ENCODE measurements at regions not wholly inside any gene's neighbourhood (a gene's known extent, or its start where the extent isn't known, plus 50 kb on each side); places are given as distances from the start of the nearest gene placed in this dataset.

- Mint-ChIP-seq H3K27me3 (ENCODE audit: insufficient read depth, unreplicated experiment) (peaks cover 74% of the 10 kb centered on the region), H3K4me3 (ENCODE audit: unreplicated experiment) (no peak overlapping the region), H3K4me1 (ENCODE audit: insufficient read depth, unreplicated experiment) (peaks cover 4% of the 10 kb centered on the region), H3K9me3 (ENCODE audit: unreplicated experiment) (peaks cover 19% of the 10 kb centered on the region), H3K27ac (ENCODE audit: low read depth, unreplicated experiment) (no peak overlapping the region), H3K36me3 (ENCODE audit: insufficient read depth, unreplicated experiment) (peaks cover 6% of the 10 kb centered on the region)
- no peak for DNase-seq (ENCODE audit: unreplicated experiment)
- POLR2A ChIA-PET: interaction anchor here (0.6 kb wide), 1 partner anchor 636 kb away, joined by 4 read pairs; no protein-coding TSS in a partner anchor
- no peak for TF ChIP-seq CTCF (IDR thresholded peaks at IDR 0.05; ENCODE audit: unreplicated experiment)
- CTCF ChIA-PET: interaction anchor here (0.6 kb wide), 1 partner anchor 1961 kb away, joined by 3 read pairs; no protein-coding TSS in a partner anchor
- intact Hi-C loops (cut with micrococcal nuclease): no loop called here
- no TSS peak for BruUV-seq (replicated peaks)
Measured at GRCh38 chr10:78327778-78328591, 294.3 kb downstream of the RPS24 start.

- no peak overlapping the region for H3K27ac Mint-ChIP-seq (ENCODE audit: low read depth, unreplicated experiment)
- intact Hi-C loops (cut with micrococcal nuclease): no loop called here
- DNase-seq (ENCODE audit: unreplicated experiment): no peak
- TF ChIP-seq CTCF (IDR thresholded peaks at IDR 0.05; ENCODE audit: unreplicated experiment): no peak
- ChIA-PET CTCF (interaction anchor here (0.6 to 0.7 kb wide), 3 partner anchors 226 to 1960 kb away, joined by 3 read pairs; no protein-coding TSS in a partner anchor), POLR2A (interaction anchor here (0.6 kb wide), 2 partner anchors 635 to 1092 kb away, joined by 4 read pairs; no protein-coding TSS in a partner anchor)
- no TSS peak for BruUV-seq (replicated peaks)
- H3K9me3 Mint-ChIP-seq (ENCODE audit: unreplicated experiment): peaks cover 19% of the 10 kb centered on the region
- H3K36me3 Mint-ChIP-seq (ENCODE audit: insufficient read depth, unreplicated experiment): peaks cover 6% of the 10 kb centered on the region
- no peak overlapping the region for H3K4me3 Mint-ChIP-seq (ENCODE audit: unreplicated experiment)
- H3K4me1 Mint-ChIP-seq (ENCODE audit: insufficient read depth, unreplicated experiment): no peaks in the 10 kb centered on the region
- peaks cover 74% of the 10 kb centered on the region for H3K27me3 Mint-ChIP-seq (ENCODE audit: insufficient read depth, unreplicated experiment)
Measured at GRCh38 chr10:78328592-78329404, 295.1 kb downstream of the RPS24 start.

- H3K27ac Mint-ChIP-seq (ENCODE audit: low read depth, unreplicated experiment): no peak overlapping the region
- peaks cover 11% of the 10 kb centered on the region for H3K9me3 Mint-ChIP-seq (ENCODE audit: unreplicated experiment)
- no TSS peak for BruUV-seq (replicated peaks)
- no peaks in the 10 kb centered on the region for H3K4me1 Mint-ChIP-seq (ENCODE audit: insufficient read depth, unreplicated experiment)
- H3K27me3 Mint-ChIP-seq (ENCODE audit: insufficient read depth, unreplicated experiment): peaks cover 55% of the 10 kb centered on the region
- no peak overlapping the region for H3K4me3 Mint-ChIP-seq (ENCODE audit: unreplicated experiment)
- intact Hi-C loops (cut with micrococcal nuclease): no loop called here
- CTCF ChIA-PET: no interaction called here
- peaks cover 6% of the 10 kb centered on the region for H3K36me3 Mint-ChIP-seq (ENCODE audit: insufficient read depth, unreplicated experiment)
- no peak for DNase-seq (ENCODE audit: unreplicated experiment)
- TF ChIP-seq CTCF (IDR thresholded peaks at IDR 0.05; ENCODE audit: unreplicated experiment): no peak
- POLR2A ChIA-PET: no interaction called here
Measured at GRCh38 chr10:78330884-78331283, 297.2 kb downstream of the RPS24 start.

- no peak for DNase-seq (ENCODE audit: unreplicated experiment)
- CTCF ChIA-PET: no interaction called here
- Mint-ChIP-seq H3K4me1 (ENCODE audit: insufficient read depth, unreplicated experiment) (no peaks in the 10 kb centered on the region), H3K27ac (ENCODE audit: low read depth, unreplicated experiment) (no peak overlapping the region), H3K27me3 (ENCODE audit: insufficient read depth, unreplicated experiment) (peaks cover 49% of the 10 kb centered on the region), H3K9me3 (ENCODE audit: unreplicated experiment) (peaks cover 5% of the 10 kb centered on the region), H3K36me3 (ENCODE audit: insufficient read depth, unreplicated experiment) (peaks cover 4% of the 10 kb centered on the region), H3K4me3 (ENCODE audit: unreplicated experiment) (no peak overlapping the region)
- BruUV-seq (replicated peaks): no TSS peak
- TF ChIP-seq CTCF (IDR thresholded peaks at IDR 0.05; ENCODE audit: unreplicated experiment): no peak
- intact Hi-C loops (cut with micrococcal nuclease): no loop called here
- POLR2A ChIA-PET: no interaction called here
Measured at GRCh38 chr10:78331391-78331922, 297.8 kb downstream of the RPS24 start.

All from MCF 10A (cell line).